Glutamatergic neuron (in vitro differentiated cells): ENCODE measurements at regions not wholly inside any gene's neighbourhood (a gene's known extent, or its start where the extent isn't known, plus 50 kb on each side); places are given as distances from the start of the nearest gene placed in this dataset.

Source experiments
- DNase-seq: peaks from one replicate; pipeline ENCODE4 v3.0.0; 2022
- H3K27ac Mint-ChIP-seq: one replicate; pipeline ENCODE4 v1.8.0; 2020; ENCODE audit warnings: mild to moderate bottlenecking, mixed read lengths, inconsistent platforms; ENCODE audit not compliant: unreplicated experiment
- H3K27me3 Mint-ChIP-seq: one replicate; pipeline ENCODE4 v1.8.0; 2020; ENCODE audit warnings: mild to moderate bottlenecking, moderate library complexity, mixed read lengths, inconsistent platforms; ENCODE audit not compliant: unreplicated experiment
- H3K36me3 Mint-ChIP-seq: one replicate; pipeline ENCODE4 v1.8.0; 2020; ENCODE audit warnings: mild to moderate bottlenecking, mixed read lengths, inconsistent platforms; ENCODE audit not compliant: unreplicated experiment
- H3K4me1 Mint-ChIP-seq: one replicate; pipeline ENCODE4 v1.8.0; 2020; ENCODE audit warnings: mild to moderate bottlenecking, low read depth, mixed read lengths, inconsistent platforms; ENCODE audit not compliant: unreplicated experiment
- H3K4me3 Mint-ChIP-seq: one replicate; pipeline ENCODE4 v1.8.0; 2020; ENCODE audit warnings: mild to moderate bottlenecking, mixed read lengths, inconsistent platforms; ENCODE audit not compliant: unreplicated experiment
- H3K9me3 Mint-ChIP-seq: one replicate; pipeline ENCODE4 v1.8.0; 2020; ENCODE audit warnings: mild to moderate bottlenecking, moderate library complexity, mixed read lengths, inconsistent platforms; ENCODE audit not compliant: unreplicated experiment
- TF ChIP-seq, protein P1 (sequence below): fragments of 200-600 bp; sonication (generic); IDR thresholded peaks from one replicate; pipeline ENCODE4 v1.5.0; 2021; ENCODE audit not compliant: partially characterized antibody, unreplicated experiment

GRCh38 chr4:45036677-45037076 is 310.3 kb upstream of the GNPDA2 start:
- no peaks in the 10 kb centered on the region for H3K9me3 Mint-ChIP-seq
- TF ChIP-seq, protein P1, sequence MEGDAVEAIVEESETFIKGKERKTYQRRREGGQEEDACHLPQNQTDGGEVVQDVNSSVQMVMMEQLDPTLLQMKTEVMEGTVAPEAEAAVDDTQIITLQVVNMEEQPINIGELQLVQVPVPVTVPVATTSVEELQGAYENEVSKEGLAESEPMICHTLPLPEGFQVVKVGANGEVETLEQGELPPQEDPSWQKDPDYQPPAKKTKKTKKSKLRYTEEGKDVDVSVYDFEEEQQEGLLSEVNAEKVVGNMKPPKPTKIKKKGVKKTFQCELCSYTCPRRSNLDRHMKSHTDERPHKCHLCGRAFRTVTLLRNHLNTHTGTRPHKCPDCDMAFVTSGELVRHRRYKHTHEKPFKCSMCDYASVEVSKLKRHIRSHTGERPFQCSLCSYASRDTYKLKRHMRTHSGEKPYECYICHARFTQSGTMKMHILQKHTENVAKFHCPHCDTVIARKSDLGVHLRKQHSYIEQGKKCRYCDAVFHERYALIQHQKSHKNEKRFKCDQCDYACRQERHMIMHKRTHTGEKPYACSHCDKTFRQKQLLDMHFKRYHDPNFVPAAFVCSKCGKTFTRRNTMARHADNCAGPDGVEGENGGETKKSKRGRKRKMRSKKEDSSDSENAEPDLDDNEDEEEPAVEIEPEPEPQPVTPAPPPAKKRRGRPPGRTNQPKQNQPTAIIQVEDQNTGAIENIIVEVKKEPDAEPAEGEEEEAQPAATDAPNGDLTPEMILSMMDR, result no peak

GRCh38 chr4:45033676-45034419 is 307.5 kb upstream of the GNPDA2 start:
- H3K27ac Mint-ChIP-seq, result no peak overlapping the region
- no peak for DNase-seq
- no peak overlapping the region for H3K4me3 Mint-ChIP-seq
- H3K27me3 Mint-ChIP-seq, result no peaks in the 10 kb centered on the region
- H3K4me1 Mint-ChIP-seq, result peaks cover 4% of the 10 kb centered on the region
- no peaks in the 10 kb centered on the region for H3K36me3 Mint-ChIP-seq
- H3K9me3 Mint-ChIP-seq, result no peaks in the 10 kb centered on the region
- TF ChIP-seq, protein P1, result no peak

More at GRCh38 chr4:45036677-45037076, 310.3 kb upstream of the GNPDA2 start:
- Mint-ChIP-seq H3K4me3 (no peak overlapping the region), H3K4me1 (peaks cover 4% of the 10 kb centered on the region), H3K27me3 (no peaks in the 10 kb centered on the region), H3K36me3 (no peaks in the 10 kb centered on the region), H3K27ac (no peak overlapping the region)
- DNase-seq, result no peak

DNA sequence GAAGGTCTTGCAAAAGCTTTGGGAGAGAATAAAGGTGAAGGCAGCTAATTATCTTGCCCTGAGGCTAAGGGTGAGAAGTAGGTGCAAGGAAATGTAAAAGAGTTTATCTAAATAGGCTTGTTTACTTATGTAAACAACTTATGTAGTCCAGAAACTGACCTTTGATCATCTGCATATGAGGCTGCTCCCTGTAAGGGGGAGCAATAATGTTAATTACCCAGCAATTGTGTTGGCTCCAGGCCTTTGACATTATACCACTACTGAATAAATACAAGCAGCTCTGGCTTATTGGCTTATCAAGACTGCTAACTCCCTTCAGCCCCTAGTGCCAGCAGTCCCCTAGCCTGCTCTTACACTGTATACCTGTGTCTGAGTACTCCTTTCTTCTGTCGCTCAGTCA is 303.7 kb upstream of the GNPDA2 start:
- Mint-ChIP-seq H3K27ac (no peak overlapping the region), H3K36me3 (no peaks in the 10 kb centered on the region), H3K4me1 (peaks cover 3% of the 10 kb centered on the region), H3K27me3 (no peaks in the 10 kb centered on the region), H3K4me3 (no peak overlapping the region), H3K9me3 (no peaks in the 10 kb centered on the region)
- no peak for DNase-seq
- TF ChIP-seq, protein P1, result no peak

- TF ChIP-seq, protein P1, result no peak
- Mint-ChIP-seq H3K4me3 (no peak overlapping the region), H3K27me3 (no peaks in the 10 kb centered on the region), H3K4me1 (no peaks in the 10 kb centered on the region), H3K9me3 (no peaks in the 10 kb centered on the region), H3K36me3 (no peaks in the 10 kb centered on the region), H3K27ac (no peak overlapping the region)
- no peak for DNase-seq
Measured at GRCh38 chr4:45007508-45007907, 281.2 kb upstream of the GNPDA2 start.

GRCh38 chr4:45006078-45006477 is 279.7 kb upstream of the GNPDA2 start:
- Mint-ChIP-seq H3K9me3 (no peaks in the 10 kb centered on the region), H3K27ac (no peak overlapping the region)

More at GRCh38 chr4:45006078-45006477, 279.7 kb upstream of the GNPDA2 start:
- H3K4me1 Mint-ChIP-seq, result no peaks in the 10 kb centered on the region
- no peaks in the 10 kb centered on the region for H3K27me3 Mint-ChIP-seq
- H3K36me3 Mint-ChIP-seq, result no peaks in the 10 kb centered on the region
- no peak overlapping the region for H3K4me3 Mint-ChIP-seq
- TF ChIP-seq, protein P1, result no peak
- no peak for DNase-seq
